ENCODE measurements at regions not wholly inside any gene's neighbourhood (a gene's known extent, or its start where the extent isn't known, plus 50 kb on each side); places are given as distances from the start of the nearest gene placed in this dataset.

- TF ChIP-seq CSRNP3 (CRISPR knock-in tag; IDR thresholded peaks at IDR 0.05) (no peak), TOX (CRISPR knock-in tag; IDR thresholded peaks at IDR 0.05; ENCODE audit: borderline replicate concordance) (no peak)
Observed at GRCh38 chr10:9636216-9636615, 1381.5 kb upstream of the CELF2 start (continued).

- TF ChIP-seq PATZ1 (CRISPR knock-in tag; IDR thresholded peaks at IDR 0.05; ENCODE audit: borderline replicate concordance) (no peak), ZFP30 (CRISPR knock-in tag; IDR thresholded peaks at IDR 0.05) (no peak), SNAI2 (CRISPR knock-in tag; IDR thresholded peaks at IDR 0.05) (no peak), CSRNP3 (CRISPR knock-in tag; IDR thresholded peaks at IDR 0.05) (no peak), ISL1 (CRISPR knock-in tag; IDR thresholded peaks at IDR 0.05) (no peak), ZFP3 (CRISPR knock-in tag; IDR thresholded peaks at IDR 0.05) (no peak), CSDC2 (CRISPR knock-in tag; IDR thresholded peaks at IDR 0.05) (no peak), ZC3H10 (CRISPR knock-in tag; IDR thresholded peaks at IDR 0.05) (no peak), ZNF70 (CRISPR knock-in tag; IDR thresholded peaks at IDR 0.05) (no peak), ZNF8 (CRISPR knock-in tag; IDR thresholded peaks at IDR 0.05) (no peak), BACH2 (CRISPR knock-in tag; IDR thresholded peaks at IDR 0.05; ENCODE audit: borderline replicate concordance) (no peak), GLIS3 (CRISPR knock-in tag; IDR thresholded peaks at IDR 0.05) (no peak), CREB5 (CRISPR knock-in tag; IDR thresholded peaks at IDR 0.05; ENCODE audit: low read depth) (no peak), PPARA (CRISPR knock-in tag; IDR thresholded peaks at IDR 0.05; ENCODE audit: borderline replicate concordance) (no peak), ARNTL (CRISPR knock-in tag; IDR thresholded peaks at IDR 0.05; ENCODE audit: borderline replicate concordance, low read depth) (no peak), TSHZ2 (CRISPR knock-in tag; IDR thresholded peaks at IDR 0.05) (no peak), RARB (CRISPR knock-in tag; IDR thresholded peaks at IDR 0.05) (no peak)
Observed at GRCh38 chr10:9643782-9644181, 1373.9 kb upstream of the CELF2 start.

GRCh38 chr10:9645404-9645803 is 1372.3 kb upstream of the CELF2 start:
- TF ChIP-seq GLIS3 (CRISPR knock-in tag; IDR thresholded peaks at IDR 0.05) (no peak), TSHZ2 (CRISPR knock-in tag; IDR thresholded peaks at IDR 0.05) (no peak), ZFP30 (CRISPR knock-in tag; IDR thresholded peaks at IDR 0.05) (no peak), CSRNP3 (CRISPR knock-in tag; IDR thresholded peaks at IDR 0.05) (no peak), CSDC2 (CRISPR knock-in tag; IDR thresholded peaks at IDR 0.05) (no peak), ZC3H10 (CRISPR knock-in tag; IDR thresholded peaks at IDR 0.05) (no peak), OSR1 (CRISPR knock-in tag; IDR thresholded peaks at IDR 0.05) (no peak)
- no peak for ATAC-seq

More at GRCh38 chr10:9643782-9644181, 1373.9 kb upstream of the CELF2 start:
- no peak for ATAC-seq
